ENCODE measurements at regions not wholly inside any gene's neighbourhood (a gene's known extent, or its start where the extent isn't known, plus 50 kb on each side); places are given as distances from the start of the nearest gene placed in this dataset.

DNA sequence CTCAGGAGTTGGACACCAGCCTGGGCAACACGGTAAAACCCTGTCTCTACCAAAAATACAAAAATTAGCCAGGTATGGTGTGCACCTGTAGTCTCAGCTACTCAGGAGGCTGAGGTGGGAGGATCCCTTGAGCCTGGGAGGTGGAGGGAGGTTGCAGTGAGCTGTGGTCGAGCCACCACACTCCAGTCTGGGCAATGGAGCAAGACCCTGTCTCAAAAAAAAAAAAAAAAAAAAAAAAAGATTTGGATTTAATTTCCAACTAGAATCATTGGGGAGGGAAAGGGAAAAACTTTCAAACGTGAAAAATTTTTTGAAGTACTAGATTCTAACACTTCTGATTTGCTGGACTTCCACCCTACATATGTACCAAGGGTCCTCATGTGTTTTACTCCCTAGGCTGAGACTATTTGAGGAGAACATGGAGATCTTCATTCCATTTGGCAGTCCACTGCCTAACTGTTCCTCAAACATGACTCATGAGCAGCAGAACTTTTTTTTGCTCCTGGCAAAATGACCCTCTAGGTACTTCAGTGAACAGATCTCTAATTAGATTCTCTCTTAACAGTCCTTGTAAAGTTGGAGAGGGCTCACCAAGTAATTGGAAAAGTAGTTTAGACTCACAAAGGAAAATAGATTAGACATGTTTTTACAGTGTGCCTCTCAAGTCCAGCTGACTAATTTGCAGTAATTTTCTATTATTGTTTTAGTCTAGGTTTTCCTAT lies 267.6 kb downstream of the METTL4 start:
- TF ChIP-seq GABPB1 (CRISPR knock-in tag; IDR thresholded peaks at IDR 0.05) (no peak), NR2C2 (CRISPR knock-in tag; IDR thresholded peaks at IDR 0.05) (no peak), PREB (CRISPR knock-in tag; IDR thresholded peaks at IDR 0.05; ENCODE audit: borderline replicate concordance) (no peak), CTCF (IDR thresholded peaks at IDR 0.05) (no peak), EMX1 (CRISPR knock-in tag; IDR thresholded peaks at IDR 0.05) (no peak), MXD4 (CRISPR knock-in tag; IDR thresholded peaks at IDR 0.05; ENCODE audit: borderline replicate concordance) (no peak)
- TF ChIP-seq, protein P1, sequence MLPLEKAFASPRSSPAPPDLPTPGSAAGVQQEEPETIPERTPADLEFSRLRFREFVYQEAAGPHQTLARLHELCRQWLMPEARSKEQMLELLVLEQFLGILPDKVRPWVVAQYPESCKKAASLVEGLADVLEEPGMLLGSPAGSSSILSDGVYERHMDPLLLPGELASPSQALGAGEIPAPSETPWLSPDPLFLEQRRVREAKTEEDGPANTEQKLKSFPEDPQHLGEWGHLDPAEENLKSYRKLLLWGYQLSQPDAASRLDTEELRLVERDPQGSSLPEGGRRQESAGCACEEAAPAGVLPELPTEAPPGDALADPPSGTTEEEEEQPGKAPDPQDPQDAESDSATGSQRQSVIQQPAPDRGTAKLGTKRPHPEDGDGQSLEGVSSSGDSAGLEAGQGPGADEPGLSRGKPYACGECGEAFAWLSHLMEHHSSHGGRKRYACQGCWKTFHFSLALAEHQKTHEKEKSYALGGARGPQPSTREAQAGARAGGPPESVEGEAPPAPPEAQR (CRISPR knock-in tag; IDR thresholded peaks at IDR 0.05): no peak

All from WTC11 (cell line).